Activated naive CD4-positive, alpha-beta T cell treated with anti-CD3 and anti-CD28 coated beads for 36 hours (primary cell): ENCODE measurements at regions not wholly inside any gene's neighbourhood (a gene's known extent, or its start where the extent isn't known, plus 50 kb on each side); places are given as distances from the start of the nearest gene placed in this dataset.

Experiments
- CTCF ChIA-PET: fragments of 350-600 bp; sonication (Branson Sonifier 250); formaldehyde crosslinking; loops from one replicate; lab custom pipeline; 2021; ENCODE audit warnings: antibody characterized with exemption; lab: Charles Lee
- DNase-seq: peaks from one replicate; pipeline ENCODE4 v3.0.0-alpha.2; 2020
- H3K27ac Mint-ChIP-seq: one replicate; pipeline ENCODE4 v1.8.0; 2021; ENCODE audit warnings: mild to moderate bottlenecking, mixed read lengths
- H3K27me3 Mint-ChIP-seq: one replicate; pipeline ENCODE4 v1.8.0; 2021; ENCODE audit warnings: low read depth, mixed read lengths
- H3K36me3 Mint-ChIP-seq: one replicate; pipeline ENCODE4 v1.8.0; 2021; ENCODE audit warnings: low read depth, mixed read lengths
- H3K4me1 Mint-ChIP-seq: one replicate; pipeline ENCODE4 v1.8.0; 2021; ENCODE audit warnings: low read depth, mixed read lengths
- H3K4me3 Mint-ChIP-seq: one replicate; pipeline ENCODE4 v1.8.0; 2021; ENCODE audit warnings: mild to moderate bottlenecking, moderate library complexity, mixed read lengths
- H3K9me3 Mint-ChIP-seq: one replicate; pipeline ENCODE4 v1.8.0; 2021; ENCODE audit warnings: mixed read lengths
- intact Hi-C: fragments of 100-400 bp; cut with micrococcal nuclease; formaldehyde crosslinking; loops from one replicate; pipeline ENCODE4 v1.15.1; 2023

DNA sequence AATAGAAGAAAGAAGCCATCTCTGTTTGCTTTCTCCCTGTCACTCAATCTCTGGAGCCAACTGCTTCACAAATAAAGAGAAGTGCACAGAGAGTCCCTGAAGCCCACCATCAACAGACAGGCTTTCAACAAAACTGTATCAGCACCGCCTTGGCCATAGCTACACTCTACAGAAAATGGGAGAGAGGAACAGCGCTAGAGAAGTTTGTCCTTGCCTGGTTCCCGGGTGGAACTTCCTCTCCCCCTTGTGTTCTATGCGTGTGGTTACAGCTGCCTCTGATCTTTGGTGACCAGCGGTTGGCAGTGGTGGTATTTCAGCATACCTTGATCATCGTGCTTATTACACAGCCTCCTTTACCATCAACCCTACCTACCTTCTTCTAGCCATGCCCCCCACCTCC is 91.4 kb upstream of the CCL2 start:
- H3K4me3 Mint-ChIP-seq: no peak overlapping the region
- CTCF ChIA-PET: interaction anchor here (0.7 kb wide), 1 partner anchor 18 kb away, joined by 3 read pairs; no protein-coding TSS in a partner anchor
- no peaks in the 10 kb centered on the region for H3K36me3 Mint-ChIP-seq
- no peak for DNase-seq
- no peak overlapping the region for H3K27ac Mint-ChIP-seq
- intact Hi-C loops: no loop called here
- peaks cover 26% of the 10 kb centered on the region for H3K27me3 Mint-ChIP-seq
- H3K4me1 Mint-ChIP-seq: no peaks in the 10 kb centered on the region
- no peaks in the 10 kb centered on the region for H3K9me3 Mint-ChIP-seq

DNA sequence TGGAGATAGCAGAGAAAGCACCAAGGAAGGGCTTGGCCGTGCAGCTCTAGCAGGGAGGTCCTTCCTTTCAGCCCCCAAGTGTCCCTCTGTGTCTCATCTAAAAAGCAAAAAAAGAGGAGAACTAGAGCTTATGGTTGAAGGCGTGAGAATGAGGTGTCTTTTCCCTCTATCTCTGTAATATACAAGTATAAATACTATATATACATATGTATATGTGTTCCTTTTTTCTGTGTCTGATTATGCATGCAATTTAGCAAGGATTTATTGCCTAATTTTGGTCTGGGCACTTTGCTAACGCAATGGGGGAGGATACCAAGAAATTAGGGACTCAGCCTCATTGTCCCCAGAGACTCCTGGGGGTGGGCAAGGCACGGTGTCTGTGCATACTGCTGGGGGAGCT is 90.2 kb upstream of the CCL2 start:
- no peak overlapping the region for H3K4me3 Mint-ChIP-seq
- intact Hi-C loops: no loop called here
- CTCF ChIA-PET: interaction anchor here (0.9 to 1.7 kb wide), 2 partner anchors 11 to 34 kb away, joined by 3 to 4 read pairs; no protein-coding TSS in a partner anchor

DNA sequence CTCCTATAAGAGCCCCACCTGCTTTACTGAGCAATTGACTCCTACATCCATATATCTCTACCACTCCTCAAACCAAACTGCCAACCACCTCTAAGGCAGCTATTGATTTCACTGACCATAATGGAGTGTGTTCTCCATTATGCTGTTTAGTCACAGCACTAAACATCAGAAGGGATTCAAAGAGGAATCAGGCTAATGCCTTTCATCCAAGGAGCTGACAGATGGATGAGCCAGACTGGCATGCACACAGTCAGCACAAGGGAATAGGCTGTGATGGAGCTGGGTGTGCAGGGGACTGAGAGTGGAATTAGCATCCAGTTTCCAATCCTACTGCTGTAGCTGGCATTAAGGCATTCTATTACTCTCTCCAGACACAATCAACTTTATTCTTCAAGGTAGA is 88.7 kb upstream of the CCL2 start:
- DNase-seq: no peak
- Mint-ChIP-seq H3K36me3 (no peaks in the 10 kb centered on the region), H3K27me3 (peaks cover 16% of the 10 kb centered on the region), H3K4me1 (no peaks in the 10 kb centered on the region), H3K4me3 (no peak overlapping the region), H3K9me3 (no peaks in the 10 kb centered on the region), H3K27ac (no peak overlapping the region)
- intact Hi-C loops: no loop called here
- CTCF ChIA-PET: interaction anchor here (0.6 to 1.7 kb wide), 2 partner anchors 12 to 17 kb away, joined by 4 read pairs; no protein-coding TSS in a partner anchor

More for the DNA sequence above, 90.2 kb upstream of the CCL2 start:
- Mint-ChIP-seq H3K27me3 (peaks cover 16% of the 10 kb centered on the region), H3K4me1 (no peaks in the 10 kb centered on the region), H3K36me3 (no peaks in the 10 kb centered on the region), H3K9me3 (no peaks in the 10 kb centered on the region), H3K27ac (no peak overlapping the region)
- no peak for DNase-seq

DNA sequence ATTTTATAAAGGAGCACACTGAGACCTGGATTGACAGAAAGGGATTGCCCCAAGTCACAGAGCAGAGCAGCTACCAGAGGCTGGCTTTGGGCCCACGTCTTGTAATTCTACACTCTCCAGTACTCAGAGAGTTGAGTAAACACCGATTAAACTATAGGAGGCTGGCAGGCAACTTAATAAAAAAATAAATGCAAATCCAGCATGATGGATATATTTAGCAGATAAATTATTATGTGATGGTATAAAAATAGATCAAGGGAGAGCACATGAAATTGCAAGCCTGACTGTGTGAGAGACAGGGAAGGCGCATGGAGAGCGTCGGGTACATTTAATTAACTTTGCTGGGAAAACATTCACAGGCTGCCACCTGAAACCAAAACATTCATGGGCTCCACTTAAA is 87.7 kb upstream of the CCL2 start:
- no peak for DNase-seq
- intact Hi-C loops: no loop called here

DNA sequence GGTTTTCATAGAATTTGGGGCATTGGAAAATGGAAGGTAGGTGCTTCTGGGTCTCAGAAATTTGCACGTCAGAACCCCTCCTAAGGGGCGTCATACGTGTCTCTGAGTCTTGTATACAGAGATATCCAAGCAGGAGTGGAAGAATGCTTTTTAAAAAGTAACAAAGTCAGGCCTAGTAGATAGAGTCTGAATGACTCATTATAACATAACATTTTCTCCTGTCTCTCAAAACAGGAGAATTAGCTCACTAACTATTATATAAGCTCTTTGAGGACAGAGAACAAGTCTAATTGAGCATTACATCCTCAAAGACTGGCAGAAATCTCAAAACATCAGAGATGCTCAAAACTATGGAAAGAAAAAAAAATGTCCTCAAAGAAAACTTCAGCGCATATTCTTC is 86.1 kb upstream of the CCL2 start:
- H3K4me1 Mint-ChIP-seq: no peaks in the 10 kb centered on the region
- intact Hi-C loops: no loop called here
- no peak for DNase-seq
- CTCF ChIA-PET: interaction anchor here (0.7 to 5.3 kb wide), 2 partner anchors 192 to 213 kb away, joined by 3 to 31 read pairs; no protein-coding TSS in a partner anchor
- H3K4me3 Mint-ChIP-seq: no peak overlapping the region
- peaks cover 18% of the 10 kb centered on the region for H3K27me3 Mint-ChIP-seq
- no peak overlapping the region for H3K27ac Mint-ChIP-seq
- peaks cover 3% of the 10 kb centered on the region for H3K9me3 Mint-ChIP-seq
- H3K36me3 Mint-ChIP-seq: no peaks in the 10 kb centered on the region

More for the DNA sequence above, 87.7 kb upstream of the CCL2 start:
- Mint-ChIP-seq H3K4me1 (no peaks in the 10 kb centered on the region), H3K27ac (no peak overlapping the region), H3K36me3 (no peaks in the 10 kb centered on the region), H3K27me3 (peaks cover 18% of the 10 kb centered on the region), H3K9me3 (peaks cover 3% of the 10 kb centered on the region), H3K4me3 (no peak overlapping the region)
- CTCF ChIA-PET: interaction anchor here (1.1 to 1.2 kb wide), 3 partner anchors 21 to 195 kb away, joined by 3 to 5 read pairs (median 3); no protein-coding TSS in a partner anchor

DNA sequence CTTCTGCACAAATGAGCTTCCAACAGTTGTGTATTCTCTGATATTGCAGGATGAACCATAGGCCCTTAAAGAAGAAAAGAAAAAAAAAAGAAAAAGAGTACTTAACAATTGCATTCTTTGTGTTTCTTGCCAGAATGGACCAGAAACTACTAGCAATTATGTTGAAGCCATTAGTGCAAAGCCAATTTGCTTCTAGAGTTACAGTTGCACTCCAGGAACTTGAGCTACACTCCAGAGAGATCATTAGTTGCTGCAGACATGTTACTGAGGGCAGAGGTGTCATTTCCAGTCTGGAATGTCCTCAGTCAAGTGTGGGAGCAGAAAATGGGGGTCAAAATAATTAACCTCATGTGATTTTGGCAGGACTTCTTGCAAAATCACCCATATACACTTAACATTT is 85.6 kb upstream of the CCL2 start:
- Mint-ChIP-seq H3K4me3 (no peak overlapping the region), H3K9me3 (peaks cover 3% of the 10 kb centered on the region), H3K27me3 (peaks cover 18% of the 10 kb centered on the region), H3K36me3 (no peaks in the 10 kb centered on the region), H3K27ac (no peak overlapping the region), H3K4me1 (no peaks in the 10 kb centered on the region)
- intact Hi-C loops: no loop called here
- CTCF ChIA-PET: interaction anchor here (0.7 to 5.3 kb wide), 4 partner anchors 9 to 1477 kb away, joined by 3 to 31 read pairs (median 4); no protein-coding TSS in a partner anchor
- no peak for DNase-seq

DNA sequence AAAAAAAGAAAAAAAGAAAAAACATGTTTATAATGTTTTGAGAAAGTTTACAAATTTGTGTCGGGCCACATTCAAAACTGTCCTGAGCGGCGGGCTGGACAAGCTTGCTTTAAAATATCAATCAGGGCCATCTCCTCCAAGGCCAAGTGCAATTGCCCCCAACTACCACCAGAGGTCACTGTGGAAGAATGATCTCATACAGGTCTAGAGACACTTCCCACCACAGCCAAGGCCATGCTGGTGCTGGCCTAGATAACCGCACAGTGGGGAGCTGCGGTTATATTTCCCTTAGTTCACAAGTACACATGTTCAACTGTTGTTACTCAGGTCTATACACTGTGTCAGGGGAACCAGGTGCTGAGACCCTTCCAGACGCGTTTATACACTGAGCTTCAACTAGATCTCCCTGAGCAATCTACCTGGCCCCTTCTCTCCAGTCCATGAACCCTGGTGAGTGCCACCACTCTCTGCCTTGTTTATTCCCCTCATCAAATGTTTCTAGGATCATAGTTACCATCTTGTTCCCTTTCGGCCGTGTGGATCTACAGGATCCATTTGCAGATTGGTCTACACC is 83.8 kb upstream of the CCL2 start:
- peaks cover 3% of the 10 kb centered on the region for H3K9me3 Mint-ChIP-seq
- intact Hi-C loops: loop anchor here (1.0 kb wide), 1 partner anchor 190 kb away; no protein-coding TSS in a partner anchor
- no peak overlapping the region for H3K4me3 Mint-ChIP-seq
- no peaks in the 10 kb centered on the region for H3K36me3 Mint-ChIP-seq
- H3K27me3 Mint-ChIP-seq: peaks cover 9% of the 10 kb centered on the region
- no peaks in the 10 kb centered on the region for H3K4me1 Mint-ChIP-seq
- CTCF ChIA-PET: interaction anchor here (0.6 to 5.3 kb wide), 9 partner anchors 9 to 788 kb away, joined by 3 to 31 read pairs (median 4); no protein-coding TSS in a partner anchor
- peak; percentile 68 for DNase-seq
- H3K27ac Mint-ChIP-seq: no peak overlapping the region

DNA sequence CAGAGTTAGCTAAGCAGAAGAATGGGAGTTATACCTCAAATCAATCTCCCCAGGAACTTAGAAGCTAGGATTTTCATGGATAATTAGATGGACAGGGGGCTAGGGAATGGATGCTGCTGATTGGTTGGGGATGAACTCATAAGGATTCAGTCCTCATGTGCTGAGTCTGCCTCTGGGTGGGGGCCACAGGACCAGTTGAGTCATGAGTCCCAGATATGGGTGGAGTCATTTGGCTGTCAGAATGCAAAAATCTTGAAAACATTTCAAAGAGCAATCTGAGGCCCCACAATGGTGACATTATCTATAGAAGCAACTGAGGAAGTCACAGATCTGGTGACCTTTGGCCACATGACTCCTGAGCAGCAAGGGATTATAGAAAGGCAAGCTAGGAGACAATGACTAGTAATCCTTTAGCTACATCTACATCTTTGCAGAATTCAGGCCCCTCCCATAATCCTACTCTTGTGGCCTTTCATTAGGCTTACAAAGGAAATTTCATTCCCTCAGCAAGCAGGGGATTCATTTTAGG is 82.6 kb upstream of the CCL2 start:
- H3K27ac Mint-ChIP-seq: no peak overlapping the region
- peaks cover 3% of the 10 kb centered on the region for H3K9me3 Mint-ChIP-seq
- no peaks in the 10 kb centered on the region for H3K36me3 Mint-ChIP-seq
- intact Hi-C loops: no loop called here
- CTCF ChIA-PET: interaction anchor here (0.7 to 5.3 kb wide), 5 partner anchors 14 to 189 kb away, joined by 3 to 31 read pairs (median 3); no protein-coding TSS in a partner anchor
- H3K4me1 Mint-ChIP-seq: no peaks in the 10 kb centered on the region
- DNase-seq: no peak
- no peak overlapping the region for H3K4me3 Mint-ChIP-seq
- H3K27me3 Mint-ChIP-seq: peaks cover 9% of the 10 kb centered on the region

DNA sequence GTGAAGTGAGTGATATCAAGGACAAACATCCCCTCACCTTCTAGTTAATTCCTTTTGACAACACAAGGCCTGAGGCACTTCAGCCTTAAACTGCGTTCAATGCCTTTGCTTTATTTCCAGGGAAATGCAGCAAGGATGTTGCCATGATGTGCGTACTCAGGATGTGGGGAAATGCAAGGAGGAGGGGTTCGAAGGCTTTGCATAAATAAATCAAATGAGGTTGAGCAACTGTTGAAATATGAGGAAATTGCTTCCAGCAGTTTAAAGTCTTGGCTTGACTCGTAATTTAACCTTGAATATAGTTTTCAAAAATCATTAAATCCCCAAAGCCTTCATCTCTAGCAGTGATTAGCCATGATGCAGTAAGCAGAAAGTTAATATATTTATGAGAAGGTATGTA is 81.8 kb upstream of the CCL2 start:
- DNase-seq: no peak
- no peak overlapping the region for H3K27ac Mint-ChIP-seq
- no peaks in the 10 kb centered on the region for H3K4me1 Mint-ChIP-seq
- intact Hi-C loops: no loop called here
- no peak overlapping the region for H3K4me3 Mint-ChIP-seq
- H3K9me3 Mint-ChIP-seq: peaks cover 3% of the 10 kb centered on the region
- CTCF ChIA-PET: interaction anchor here (0.9 to 5.3 kb wide), 3 partner anchors 15 to 188 kb away, joined by 3 to 31 read pairs (median 4); no protein-coding TSS in a partner anchor
- no peaks in the 10 kb centered on the region for H3K36me3 Mint-ChIP-seq
- peaks cover 10% of the 10 kb centered on the region for H3K27me3 Mint-ChIP-seq

DNA sequence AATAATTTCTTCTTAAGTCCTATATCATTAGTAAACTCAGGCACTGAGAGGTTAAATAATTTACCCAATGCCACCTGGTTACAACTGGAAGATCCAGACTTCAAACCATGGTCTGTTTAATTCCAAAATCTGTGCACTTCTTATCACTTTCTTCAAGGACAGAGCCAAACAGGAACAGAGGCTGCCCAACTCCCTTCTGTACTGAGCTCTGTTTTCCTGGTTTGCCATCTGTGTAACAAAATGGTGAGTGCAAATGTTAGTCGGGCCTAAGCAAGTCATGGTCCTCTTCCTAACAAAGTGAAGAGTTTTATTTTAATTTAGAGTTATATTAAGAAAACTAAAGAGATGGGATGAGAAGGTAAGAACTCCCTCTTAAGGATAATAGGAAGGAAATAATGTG is 80.6 kb upstream of the CCL2 start:
- Mint-ChIP-seq H3K27me3 (peaks cover 12% of the 10 kb centered on the region), H3K36me3 (no peaks in the 10 kb centered on the region), H3K27ac (no peak overlapping the region), H3K4me3 (no peak overlapping the region), H3K4me1 (no peaks in the 10 kb centered on the region), H3K9me3 (peaks cover 3% of the 10 kb centered on the region)
- CTCF ChIA-PET: no interaction called here
- DNase-seq: no peak
- intact Hi-C loops: no loop called here

DNA sequence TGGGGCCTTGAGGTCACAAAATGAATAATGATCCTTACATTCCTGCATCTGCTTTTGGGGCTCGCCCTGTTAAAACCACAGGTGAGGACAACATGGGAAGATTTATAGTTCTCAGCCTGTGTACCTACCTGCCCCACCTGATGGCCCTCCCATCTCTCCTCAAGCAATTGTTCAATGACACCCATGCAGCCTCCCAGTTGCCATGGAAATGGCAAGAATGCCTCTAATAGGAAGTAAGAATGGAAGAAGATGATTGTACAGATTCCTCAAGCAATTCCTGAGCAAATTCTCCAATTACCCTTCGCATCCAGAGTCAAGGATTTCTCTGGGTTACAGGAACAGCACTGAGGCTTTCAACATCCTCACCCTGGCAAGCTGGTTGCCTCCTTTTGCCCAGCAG is 78.6 kb upstream of the CCL2 start:
- intact Hi-C loops: no loop called here
- H3K4me3 Mint-ChIP-seq: no peak overlapping the region
- no peak overlapping the region for H3K27ac Mint-ChIP-seq
- no peak for DNase-seq
- CTCF ChIA-PET: no interaction called here
- peaks cover 9% of the 10 kb centered on the region for H3K27me3 Mint-ChIP-seq
- H3K36me3 Mint-ChIP-seq: no peaks in the 10 kb centered on the region
- no peaks in the 10 kb centered on the region for H3K4me1 Mint-ChIP-seq
- peaks cover 3% of the 10 kb centered on the region for H3K9me3 Mint-ChIP-seq

DNA sequence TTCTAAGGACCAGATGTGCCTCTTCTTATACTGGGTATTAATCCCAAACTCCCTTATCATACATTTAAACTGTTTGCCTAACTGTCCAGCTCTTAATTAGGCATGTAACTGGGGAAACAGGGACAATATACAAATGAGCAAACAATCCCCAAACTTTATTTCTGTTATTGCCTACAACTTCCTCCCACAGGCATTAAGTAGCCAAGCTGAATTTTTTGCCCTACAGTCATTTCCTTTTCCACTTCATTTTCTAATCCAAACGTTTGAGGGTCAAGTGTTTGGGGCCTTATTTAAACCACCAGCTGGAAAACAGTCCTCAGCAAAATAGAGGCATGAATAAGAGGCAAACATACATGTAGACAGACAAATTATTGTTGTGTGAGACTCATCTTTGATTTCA is 77.4 kb upstream of the CCL2 start:
- Mint-ChIP-seq H3K4me3 (no peak overlapping the region), H3K36me3 (no peaks in the 10 kb centered on the region), H3K27me3 (peaks cover 4% of the 10 kb centered on the region), H3K9me3 (no peaks in the 10 kb centered on the region), H3K27ac (no peak overlapping the region), H3K4me1 (no peaks in the 10 kb centered on the region)
- DNase-seq: no peak
- intact Hi-C loops: no loop called here
- CTCF ChIA-PET: interaction anchor here (1.1 kb wide), 1 partner anchor 11 kb away, joined by 4 read pairs; no protein-coding TSS in a partner anchor
